HG03097 (cell line): ENCODE measurements at regions not wholly inside any gene's neighbourhood (a gene's known extent, or its start where the extent isn't known, plus 50 kb on each side); places are given as distances from the start of the nearest gene placed in this dataset.
"Not testable (repeated sequence)": the region's sequence is repeated elsewhere in the genome, so short reads cannot be mapped to it uniquely, and the experiment has no call there.

Source experiments
- ATAC-seq: cut with Tn5 transposase; IDR thresholded peaks from one replicate; pipeline ENCODE4 v1.9.1; 2021; ENCODE audit not compliant: unreplicated experiment, low FRiP score

GRCh38 chr4:187679450-187679849 is 316.1 kb upstream of the ZFP42 start:
- ATAC-seq = no peak

GRCh38 chr4:187685247-187685646 is 310.3 kb upstream of the ZFP42 start:
- ATAC-seq = no peak

- ATAC-seq = no peak
These were observed 307.9 kb upstream of the ZFP42 start for GRCh38 chr4:187687697-187688096.

- ATAC-seq = no peak
These were observed 302.9 kb upstream of the ZFP42 start for GRCh38 chr4:187692626-187693025.

GRCh38 chr4:187695531-187695930 is 300.0 kb upstream of the ZFP42 start:
- ATAC-seq = not testable (repeated sequence)

- ATAC-seq = no peak
These were observed 284.0 kb upstream of the ZFP42 start for GRCh38 chr4:187711586-187711985.

GRCh38 chr4:187714957-187715356 is 280.6 kb upstream of the ZFP42 start:
- ATAC-seq = no peak

GRCh38 chr4:187715466-187715865 is 280.1 kb upstream of the ZFP42 start:
- no peak for ATAC-seq

GRCh38 chr4:187724456-187724855 is 271.1 kb upstream of the ZFP42 start:
- ATAC-seq = no peak

- ATAC-seq = no peak
These were observed 269.1 kb upstream of the ZFP42 start for GRCh38 chr4:187726485-187726884.

GRCh38 chr4:187732524-187732923 is 263.0 kb upstream of the ZFP42 start:
- ATAC-seq = no peak

- no peak for ATAC-seq
These were observed 255.8 kb upstream of the ZFP42 start for GRCh38 chr4:187739771-187740170.

GRCh38 chr4:187744911-187745310 is 250.7 kb upstream of the ZFP42 start:
- ATAC-seq = no peak

- ATAC-seq = not testable (repeated sequence)
These were observed 244.9 kb upstream of the ZFP42 start for GRCh38 chr4:187750652-187751051.

GRCh38 chr4:187767158-187767557 is 228.4 kb upstream of the ZFP42 start:
- ATAC-seq = no peak

GRCh38 chr4:187767687-187768086 is 227.9 kb upstream of the ZFP42 start:
- no peak for ATAC-seq

- ATAC-seq = no peak
These were observed 225.2 kb upstream of the ZFP42 start for GRCh38 chr4:187770345-187770744.

- ATAC-seq = no peak
These were observed 217.6 kb upstream of the ZFP42 start for GRCh38 chr4:187777954-187778353.

GRCh38 chr4:187780070-187780469 is 215.5 kb upstream of the ZFP42 start:
- no peak for ATAC-seq

- ATAC-seq = no peak
These were observed 213.2 kb upstream of the ZFP42 start for GRCh38 chr4:187782286-187782824.

GRCh38 chr4:187786190-187786589 is 209.4 kb upstream of the ZFP42 start:
- ATAC-seq = no peak

GRCh38 chr4:187789078-187789477 is 206.5 kb upstream of the ZFP42 start:
- ATAC-seq = no peak

GRCh38 chr4:187795737-187796136 is 199.8 kb upstream of the ZFP42 start:
- ATAC-seq = no peak
